ENCODE measurements at regions not wholly inside any gene's neighbourhood (a gene's known extent, or its start where the extent isn't known, plus 50 kb on each side); places are given as distances from the start of the nearest gene placed in this dataset.

- TF ChIP-seq PKNOX1 (IDR thresholded peaks at IDR 0.05) (no peak), CEBPB (IDR thresholded peaks at IDR 0.05; ENCODE audit: borderline replicate concordance in 1 of 2, low read depth in 2 of 2, low read length in 2 of 2) (no peak), NFYA (IDR thresholded peaks at IDR 0.05; ENCODE audit: borderline replicate concordance, low read depth, low read length) (no peak), CREB1 (IDR thresholded peaks at IDR 0.05; ENCODE audit: low read depth) (no peak), SRF (IDR thresholded peaks at IDR 0.05; ENCODE audit: low read depth in 2 of 2, low read length in 2 of 2) (no peak), CTCF (IDR thresholded peaks at IDR 0.05 in 2 of 3, conservative IDR thresholded peaks at IDR 0.05 in 1 of 3; ENCODE audit: control insufficient read depth in 2 of 3, extremely low read depth in 1 of 3, insufficient read depth in 1 of 3, low read depth in 3 of 3, low read length in 3 of 3) (no peak)
These were observed 282.7 kb downstream of the NUAK1 start for GRCh38 chr12:105856048-105856405.
